ENCODE measurements at regions not wholly inside any gene's neighbourhood (a gene's known extent, or its start where the extent isn't known, plus 50 kb on each side); places are given as distances from the start of the nearest gene placed in this dataset.

GRCh38 chr12:28937196-28937595 lies 211.9 kb upstream of the FAR2 start:
- peaks cover 2% of the 10 kb centered on the region for H3K4me1 Mint-ChIP-seq
- H3K36me3 Mint-ChIP-seq (ENCODE audit: low read depth), result no peaks in the 10 kb centered on the region
- H3K27me3 Mint-ChIP-seq, result peaks cover 15% of the 10 kb centered on the region
- DNase-seq (no peak), ATAC-seq (no peak)
- H3K9me3 ChIP-seq (ENCODE audit: control insufficient read depth, low read length, poor library complexity, severe bottlenecking), result peaks cover 2% of the 10 kb centered on the region
- H3K4me3 Mint-ChIP-seq, result no peak overlapping the region
- no peak overlapping the region for H3K27ac Mint-ChIP-seq

- no peaks in the 10 kb centered on the region for H3K36me3 Mint-ChIP-seq (ENCODE audit: low read depth)
- peaks cover 15% of the 10 kb centered on the region for H3K27me3 Mint-ChIP-seq
- no peak overlapping the region for H3K4me3 Mint-ChIP-seq
- H3K27ac Mint-ChIP-seq, result no peak overlapping the region
- ATAC-seq, result no peak
- peaks cover 2% of the 10 kb centered on the region for H3K9me3 ChIP-seq (ENCODE audit: control insufficient read depth, low read length, poor library complexity, severe bottlenecking)
- peaks cover 2% of the 10 kb centered on the region for H3K4me1 Mint-ChIP-seq
- DNase-seq, result no peak
Observed at GRCh38 chr12:28938056-28938455, 211.0 kb upstream of the FAR2 start.

- Mint-ChIP-seq H3K4me1 (peaks cover 2% of the 10 kb centered on the region), H3K36me3 (ENCODE audit: low read depth) (no peaks in the 10 kb centered on the region), H3K4me3 (no peak overlapping the region), H3K27ac (no peak overlapping the region), H3K27me3 (peaks cover 15% of the 10 kb centered on the region)
- H3K9me3 ChIP-seq (ENCODE audit: control insufficient read depth, low read length, poor library complexity, severe bottlenecking), result peaks cover 2% of the 10 kb centered on the region
- DNase-seq, result no peak
- no peak for ATAC-seq
Observed at GRCh38 chr12:28938581-28939235, 210.4 kb upstream of the FAR2 start.

DNA sequence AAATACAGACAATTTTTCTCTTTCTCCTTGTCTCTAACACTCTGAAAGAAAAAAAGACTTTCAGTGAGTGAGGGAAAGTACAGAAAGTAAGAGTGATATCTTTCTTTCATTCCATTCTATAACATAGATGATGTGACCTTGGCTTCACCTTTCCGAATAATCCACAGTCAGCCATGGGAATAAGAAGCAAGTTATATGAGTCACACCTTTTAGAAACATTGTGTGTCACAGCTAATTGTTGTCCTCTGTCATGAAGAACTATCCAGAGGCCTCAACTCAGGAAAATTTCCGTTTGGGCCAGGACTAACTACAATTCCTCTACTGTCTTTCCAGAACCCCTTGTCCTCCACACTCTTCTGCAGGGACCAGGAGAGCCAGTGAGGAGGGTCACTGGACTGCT lies 209.7 kb upstream of the FAR2 start:
- H3K27ac Mint-ChIP-seq, result no peak overlapping the region
- no peaks in the 10 kb centered on the region for H3K36me3 Mint-ChIP-seq (ENCODE audit: low read depth)
- no peak for DNase-seq
- peaks cover 15% of the 10 kb centered on the region for H3K27me3 Mint-ChIP-seq
- peaks cover 2% of the 10 kb centered on the region for H3K9me3 ChIP-seq (ENCODE audit: control insufficient read depth, low read length, poor library complexity, severe bottlenecking)
- H3K4me1 Mint-ChIP-seq, result peaks cover 2% of the 10 kb centered on the region
- no peak overlapping the region for H3K4me3 Mint-ChIP-seq
- no peak for ATAC-seq

- ATAC-seq (no peak), DNase-seq (no peak)
- H3K9me3 ChIP-seq (ENCODE audit: control insufficient read depth, low read length, poor library complexity, severe bottlenecking), result peaks cover 2% of the 10 kb centered on the region
- no peaks in the 10 kb centered on the region for H3K4me1 Mint-ChIP-seq
- H3K36me3 Mint-ChIP-seq (ENCODE audit: low read depth), result no peaks in the 10 kb centered on the region
- H3K27me3 Mint-ChIP-seq, result peaks cover 15% of the 10 kb centered on the region
- no peak overlapping the region for H3K27ac Mint-ChIP-seq
- no peak overlapping the region for H3K4me3 Mint-ChIP-seq
Observed at GRCh38 chr12:28941248-28941647, 207.8 kb upstream of the FAR2 start.

DNA sequence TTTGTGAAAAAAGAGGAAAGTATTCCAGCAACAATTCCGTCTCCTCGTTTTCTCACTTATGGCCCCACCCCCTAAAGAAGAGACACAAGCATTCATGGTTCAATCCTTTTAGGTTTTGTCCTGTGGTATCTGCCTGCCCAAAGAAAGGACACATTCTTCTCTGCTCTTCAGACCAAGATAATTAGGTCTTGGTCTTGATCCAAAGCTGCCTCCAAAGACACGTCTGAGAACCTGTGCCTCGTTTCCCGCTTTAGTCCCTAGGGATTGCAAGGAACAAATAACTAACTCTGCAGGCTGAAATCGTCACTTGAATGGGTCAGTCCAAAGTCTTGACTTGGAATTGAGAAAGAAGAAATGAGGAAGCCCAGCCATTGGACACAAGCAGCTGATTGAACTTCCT lies 202.7 kb upstream of the FAR2 start:
- H3K9me3 ChIP-seq (ENCODE audit: control insufficient read depth, low read length, poor library complexity, severe bottlenecking), result no peaks in the 10 kb centered on the region
- Mint-ChIP-seq H3K36me3 (ENCODE audit: low read depth) (no peaks in the 10 kb centered on the region), H3K27me3 (peaks cover 10% of the 10 kb centered on the region), H3K4me1 (no peaks in the 10 kb centered on the region), H3K4me3 (no peak overlapping the region), H3K27ac (no peak overlapping the region)
- DNase-seq (no peak), ATAC-seq (no peak)

- ATAC-seq (no peak), DNase-seq (no peak)
- Mint-ChIP-seq H3K4me3 (no peak overlapping the region), H3K4me1 (no peaks in the 10 kb centered on the region), H3K27me3 (peaks cover 10% of the 10 kb centered on the region), H3K36me3 (ENCODE audit: low read depth) (no peaks in the 10 kb centered on the region), H3K27ac (no peak overlapping the region)
- no peaks in the 10 kb centered on the region for H3K9me3 ChIP-seq (ENCODE audit: control insufficient read depth, low read length, poor library complexity, severe bottlenecking)
Observed at GRCh38 chr12:28948685-28949084, 200.4 kb upstream of the FAR2 start.

DNA sequence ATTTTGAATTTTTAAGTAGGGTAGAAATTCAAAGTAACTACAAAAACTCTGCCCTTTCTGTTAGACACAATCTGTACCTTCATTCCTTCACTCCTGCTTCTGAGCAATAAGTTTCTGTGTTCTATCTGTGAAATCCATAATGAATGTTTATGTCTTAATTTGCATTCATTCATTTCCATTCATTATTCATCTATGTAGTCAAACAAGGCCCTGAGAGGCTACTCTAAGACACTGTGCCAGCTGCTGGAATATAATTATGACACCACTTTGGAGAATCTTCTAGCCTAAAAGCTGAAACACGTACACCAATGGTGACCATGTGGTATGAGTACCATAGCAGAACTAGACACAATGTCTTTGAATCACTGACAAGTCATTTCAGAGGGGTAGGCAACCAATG lies 199.9 kb upstream of the FAR2 start:
- ATAC-seq, result no peak

DNA sequence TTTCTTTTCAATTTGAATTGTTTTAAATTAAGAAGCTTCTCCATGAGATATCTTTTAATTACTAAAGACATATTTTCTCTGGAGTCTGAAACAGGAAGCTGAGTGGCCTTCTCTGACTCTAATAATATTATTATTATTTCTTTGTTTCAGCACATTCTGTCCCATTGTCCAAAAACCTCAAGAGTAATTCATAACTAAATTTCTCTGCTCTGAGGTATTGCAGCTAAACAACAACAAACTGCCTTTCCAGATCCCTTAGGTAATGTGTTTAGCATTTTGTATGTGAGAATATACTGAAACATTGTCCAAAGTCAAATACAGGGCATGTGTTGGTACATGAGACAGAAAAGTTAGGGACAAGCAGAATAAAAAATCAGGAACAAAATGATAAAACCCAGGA lies 199.0 kb upstream of the FAR2 start:
- no peaks in the 10 kb centered on the region for H3K9me3 ChIP-seq (ENCODE audit: control insufficient read depth, low read length, poor library complexity, severe bottlenecking)
- H3K4me1 Mint-ChIP-seq, result no peaks in the 10 kb centered on the region
- no peak overlapping the region for H3K4me3 Mint-ChIP-seq
- DNase-seq (no peak), ATAC-seq (no peak)
- no peak overlapping the region for H3K27ac Mint-ChIP-seq
- no peaks in the 10 kb centered on the region for H3K36me3 Mint-ChIP-seq (ENCODE audit: low read depth)
- peaks cover 10% of the 10 kb centered on the region for H3K27me3 Mint-ChIP-seq

More for the DNA sequence above, 199.9 kb upstream of the FAR2 start:
- no peaks in the 10 kb centered on the region for H3K9me3 ChIP-seq (ENCODE audit: control insufficient read depth, low read length, poor library complexity, severe bottlenecking)
- DNase-seq, result no peak
- Mint-ChIP-seq H3K27me3 (peaks cover 10% of the 10 kb centered on the region), H3K27ac (no peak overlapping the region), H3K4me3 (no peak overlapping the region), H3K4me1 (no peaks in the 10 kb centered on the region), H3K36me3 (ENCODE audit: low read depth) (no peaks in the 10 kb centered on the region)

DNA sequence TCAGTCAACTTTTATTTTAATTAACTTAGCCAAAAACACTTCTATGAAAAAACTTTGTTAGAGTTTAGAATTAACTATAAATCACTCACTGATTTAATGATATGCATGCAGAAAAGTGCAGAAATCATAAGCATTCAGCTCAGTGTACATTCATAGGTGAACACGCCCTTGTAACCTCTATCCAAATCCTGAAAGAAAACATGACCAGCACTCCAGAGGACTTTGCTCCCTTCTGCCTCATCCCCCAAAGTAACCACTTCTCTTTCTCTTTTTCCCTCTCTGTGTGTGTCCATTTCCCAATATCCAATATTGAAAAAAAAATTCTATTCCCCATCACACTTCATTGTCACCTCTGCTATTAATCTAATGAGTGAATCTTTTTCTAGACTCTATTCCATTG lies 197.1 kb upstream of the FAR2 start:
- DNase-seq (no peak), ATAC-seq (no peak)
- Mint-ChIP-seq H3K4me3 (no peak overlapping the region), H3K27ac (no peak overlapping the region), H3K4me1 (no peaks in the 10 kb centered on the region), H3K27me3 (peaks cover 10% of the 10 kb centered on the region), H3K36me3 (ENCODE audit: low read depth) (no peaks in the 10 kb centered on the region)
- no peaks in the 10 kb centered on the region for H3K9me3 ChIP-seq (ENCODE audit: control insufficient read depth, low read length, poor library complexity, severe bottlenecking)

- Mint-ChIP-seq H3K4me3 (no peak overlapping the region), H3K36me3 (ENCODE audit: low read depth) (no peaks in the 10 kb centered on the region), H3K27me3 (peaks cover 4% of the 10 kb centered on the region), H3K4me1 (no peaks in the 10 kb centered on the region), H3K27ac (no peak overlapping the region)
- no peak for ATAC-seq
- no peaks in the 10 kb centered on the region for H3K9me3 ChIP-seq (ENCODE audit: control insufficient read depth, low read length, poor library complexity, severe bottlenecking)
- no peak for DNase-seq
Observed at GRCh38 chr12:28954333-28954732, 194.7 kb upstream of the FAR2 start.

GRCh38 chr12:28955491-28955890 lies 193.6 kb upstream of the FAR2 start:
- Mint-ChIP-seq H3K27me3 (peaks cover 12% of the 10 kb centered on the region), H3K36me3 (ENCODE audit: low read depth) (no peaks in the 10 kb centered on the region), H3K27ac (no peak overlapping the region), H3K4me3 (no peak overlapping the region), H3K4me1 (no peaks in the 10 kb centered on the region)
- no peaks in the 10 kb centered on the region for H3K9me3 ChIP-seq (ENCODE audit: control insufficient read depth, low read length, poor library complexity, severe bottlenecking)
- ATAC-seq (no peak), DNase-seq (no peak)

DNA sequence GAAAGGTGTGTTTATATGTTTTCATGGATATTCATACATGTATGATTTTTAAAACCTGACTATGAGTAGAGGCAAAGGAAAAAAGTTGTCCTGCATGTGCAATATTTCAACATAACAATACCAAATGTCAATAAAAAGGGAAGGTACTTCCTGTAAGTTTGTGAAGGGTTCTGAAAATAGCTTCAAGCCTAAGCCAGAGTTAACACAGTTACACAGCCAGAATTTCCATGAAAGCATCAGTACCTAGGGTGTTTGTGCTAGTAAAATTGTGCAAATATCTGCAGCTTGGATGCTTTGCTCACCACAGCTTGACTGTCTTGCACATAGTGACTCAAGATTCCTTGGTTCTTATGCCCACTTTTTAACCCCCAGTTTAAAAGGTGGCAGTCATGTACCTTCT lies 193.1 kb upstream of the FAR2 start:
- no peak for DNase-seq
- Mint-ChIP-seq H3K27me3 (peaks cover 10% of the 10 kb centered on the region), H3K36me3 (ENCODE audit: low read depth) (no peaks in the 10 kb centered on the region), H3K4me3 (no peak overlapping the region), H3K27ac (no peak overlapping the region), H3K4me1 (no peaks in the 10 kb centered on the region)
- no peak for ATAC-seq
- H3K9me3 ChIP-seq (ENCODE audit: control insufficient read depth, low read length, poor library complexity, severe bottlenecking), result no peaks in the 10 kb centered on the region

DNA sequence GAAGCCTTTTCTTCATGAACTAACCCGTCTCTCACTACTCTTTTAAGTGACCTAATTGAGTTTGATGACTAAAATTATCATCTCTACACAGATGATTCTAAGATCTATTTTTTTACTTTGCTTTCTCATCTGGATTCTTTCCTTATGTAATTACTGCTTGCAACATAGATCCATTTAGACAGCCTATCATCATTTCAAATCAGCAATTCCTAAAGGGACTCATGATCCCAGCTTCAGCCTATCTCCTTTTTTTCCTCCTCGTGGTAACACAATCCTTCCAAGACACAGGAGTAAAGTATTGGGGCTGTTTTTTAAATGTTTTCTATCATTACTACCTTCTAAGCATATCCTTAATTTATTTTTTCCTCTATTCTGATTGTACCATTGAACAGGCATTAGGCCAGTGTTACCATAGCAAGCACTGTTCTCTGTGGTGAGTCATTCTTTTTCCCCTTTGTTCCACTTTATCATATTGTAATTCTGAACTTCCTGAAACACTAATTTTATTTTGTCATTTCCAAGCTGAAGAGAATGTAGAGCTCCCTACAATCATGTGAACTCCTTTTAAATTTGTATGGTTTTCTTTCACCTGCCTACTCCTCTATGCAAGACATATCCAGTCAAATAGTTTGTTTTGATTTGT lies 190.4 kb upstream of the FAR2 start:
- Mint-ChIP-seq H3K27ac (no peak overlapping the region), H3K36me3 (ENCODE audit: low read depth) (no peaks in the 10 kb centered on the region), H3K27me3 (peaks cover 26% of the 10 kb centered on the region), H3K4me1 (no peaks in the 10 kb centered on the region), H3K4me3 (no peak overlapping the region)
- DNase-seq (no peak), ATAC-seq (no peak)
- no peaks in the 10 kb centered on the region for H3K9me3 ChIP-seq (ENCODE audit: control insufficient read depth, low read length, poor library complexity, severe bottlenecking)
